LNCaP clone FGC (cell line): ENCODE measurements at regions not wholly inside any gene's neighbourhood (a gene's known extent, or its start where the extent isn't known, plus 50 kb on each side); places are given as distances from the start of the nearest gene placed in this dataset.

ENCODE experiments used
- DNase-seq: peaks from one replicate; pipeline ENCODE4 v3.0.0-alpha.2; 2011; ENCODE audit warnings: low read depth
- H3K4me3 ChIP-seq: 2 replicates; pipeline ENCODE4 v1.5.1; 2011; ENCODE audit warnings: mild to moderate bottlenecking, low read depth, low read length, control low read depth
- CTCF ChIP-seq: IDR thresholded peaks from 2 replicates; pipeline ENCODE4 v1.5.1; 2012; ENCODE audit warnings: mild to moderate bottlenecking; ENCODE audit not compliant: control insufficient read depth, insufficient read depth; ENCODE audit errors: extremely low read depth

- no peak overlapping the region for H3K4me3 ChIP-seq
- DNase-seq: no peak
- no peak for TF ChIP-seq CTCF
These were observed 64.9 kb downstream of the CD2 start for GRCh38 chr1:116819081-116819480.

- no peak for TF ChIP-seq CTCF
- no peak for DNase-seq
- H3K4me3 ChIP-seq: no peak overlapping the region
These were observed 66.1 kb downstream of the CD2 start for GRCh38 chr1:116820369-116820768.

- no peak for DNase-seq
- TF ChIP-seq CTCF: no peak
- no peak overlapping the region for H3K4me3 ChIP-seq
These were observed 67.5 kb downstream of the CD2 start for GRCh38 chr1:116821763-116822162.

GRCh38 chr1:116824631-116825206 is 70.5 kb downstream of the CD2 start:
- TF ChIP-seq CTCF: no peak
- H3K4me3 ChIP-seq: no peak overlapping the region
- DNase-seq: no peak

- no peak for TF ChIP-seq CTCF
- no peak overlapping the region for H3K4me3 ChIP-seq
- no peak for DNase-seq
These were observed 71.0 kb downstream of the CD2 start for GRCh38 chr1:116825207-116825719.

GRCh38 chr1:116825720-116826438 is 71.6 kb downstream of the CD2 start:
- TF ChIP-seq CTCF: peak; percentile 46
- H3K4me3 ChIP-seq: no peak overlapping the region
- peak; percentile 90 for DNase-seq
